OCI-LY3 (cell line): ENCODE measurements at regions not wholly inside any gene's neighbourhood (a gene's known extent, or its start where the extent isn't known, plus 50 kb on each side); places are given as distances from the start of the nearest gene placed in this dataset.

Experiments used
- H2AFZ ChIP-seq: fragments of 200-600, 300-600 bp; shearing (Covaris generic); 2 replicates; pipeline ENCODE4 v1.6.0; 2014; ENCODE audit warnings: antibody characterized with exemption, low read depth, low read length
- H3K27ac ChIP-seq: fragments of 200-600, 300-600 bp; sonication (generic); 2 replicates; pipeline ENCODE4 v1.5.1; 2014; ENCODE audit warnings: mild to moderate bottlenecking, low read length, moderate library complexity, mixed read lengths
- H3K27me3 ChIP-seq: fragments of 200-600, 300-600 bp; sonication (generic); 2 replicates; pipeline ENCODE4 v1.6.1; 2014; ENCODE audit warnings: low read depth, low read length, mixed read lengths
- H3K36me3 ChIP-seq: fragments of 200-600, 300-600 bp; sonication (generic); replicated peaks from 2 replicates; pipeline ENCODE3; 2014; ENCODE audit warnings: low read depth, low read length, mixed read lengths
- H3K4me1 ChIP-seq: fragments of 300-600, 200-600 bp; sonication (generic); 2 replicates; pipeline ENCODE4 v1.6.1; 2014; ENCODE audit warnings: low read length, mixed read lengths
- H3K4me2 ChIP-seq: fragments of 200-600, 300-600 bp; sonication (generic); 2 replicates; pipeline ENCODE4 v1.6.1; 2014; ENCODE audit warnings: low read length, mixed read lengths
- H3K4me3 ChIP-seq: fragments of 300-600, 200-600 bp; sonication (generic); 2 replicates; pipeline ENCODE4 v1.5.1; 2014; ENCODE audit warnings: antibody characterized with exemption, mild to moderate bottlenecking, low read length, moderate library complexity
- H3K79me2 ChIP-seq: fragments of 300-600, 200-600 bp; shearing (Covaris generic); 2 replicates; pipeline ENCODE4 v1.6.1; 2014; ENCODE audit warnings: mild to moderate bottlenecking, low read length, mixed read lengths
- H3K9ac ChIP-seq: fragments of 300-600, 200-600 bp; shearing (Covaris generic); 2 replicates; pipeline ENCODE4 v1.6.0; 2014; ENCODE audit warnings: mild to moderate bottlenecking, low read length, moderate library complexity
- H3K9me3 ChIP-seq: fragments of 200-600, 300-600 bp; shearing (Covaris generic); 2 replicates; pipeline ENCODE4 v1.6.1; 2014; ENCODE audit warnings: low read length, mixed read lengths; ENCODE audit not compliant: insufficient read depth
- H4K20me1 ChIP-seq: fragments of 200-600, 300-600 bp; sonication (generic); 2 replicates; pipeline ENCODE4 v1.6.1; 2016; ENCODE audit warnings: low read length, mixed read lengths; ENCODE audit not compliant: insufficient read depth
- EZH2phosphoT487 ChIP-seq: fragments of 200-600 bp; shearing (Covaris generic); IDR thresholded peaks from 2 replicates; pipeline ENCODE4 v1.6.1; 2018; ENCODE audit warnings: antibody characterized with exemption, mixed run types, low read depth
- TF ChIP-seq, protein P1 (sequence below): fragments of 200-600, 300-600 bp; sonication (generic); IDR thresholded peaks from 2 replicates; pipeline ENCODE4 v1.5.1; 2014; ENCODE audit warnings: antibody characterized with exemption, low read length, low read depth

DNA sequence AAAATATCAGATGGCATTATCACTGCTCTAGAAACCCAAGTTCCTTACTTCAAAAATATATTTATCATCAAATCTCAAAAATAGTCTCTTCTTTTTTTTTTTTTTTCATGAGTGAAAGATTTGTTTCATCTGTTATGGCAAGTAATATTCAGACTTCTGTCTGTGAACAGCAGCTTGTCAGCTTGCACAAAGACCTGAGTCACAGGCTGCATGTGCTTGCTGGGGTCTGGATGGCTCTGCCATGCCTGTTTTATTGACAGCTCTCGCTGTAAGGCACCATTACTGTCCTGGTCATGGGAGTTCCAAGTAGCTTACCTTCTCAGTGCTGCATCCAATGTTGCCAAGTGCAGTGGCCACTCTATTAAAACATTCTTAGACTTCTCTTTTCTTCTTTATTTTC, 456.4 kb downstream of the GADD45G start:
- H4K20me1 ChIP-seq, result no peaks in the 10 kb centered on the region
- H3K27me3 ChIP-seq, result 0 out of 2 replicates have a peak, but pooled peaks cover 5% of the 10 kb centered on the region
- H3K9me3 ChIP-seq, result no peaks in the 10 kb centered on the region
- TF ChIP-seq, protein P1, sequence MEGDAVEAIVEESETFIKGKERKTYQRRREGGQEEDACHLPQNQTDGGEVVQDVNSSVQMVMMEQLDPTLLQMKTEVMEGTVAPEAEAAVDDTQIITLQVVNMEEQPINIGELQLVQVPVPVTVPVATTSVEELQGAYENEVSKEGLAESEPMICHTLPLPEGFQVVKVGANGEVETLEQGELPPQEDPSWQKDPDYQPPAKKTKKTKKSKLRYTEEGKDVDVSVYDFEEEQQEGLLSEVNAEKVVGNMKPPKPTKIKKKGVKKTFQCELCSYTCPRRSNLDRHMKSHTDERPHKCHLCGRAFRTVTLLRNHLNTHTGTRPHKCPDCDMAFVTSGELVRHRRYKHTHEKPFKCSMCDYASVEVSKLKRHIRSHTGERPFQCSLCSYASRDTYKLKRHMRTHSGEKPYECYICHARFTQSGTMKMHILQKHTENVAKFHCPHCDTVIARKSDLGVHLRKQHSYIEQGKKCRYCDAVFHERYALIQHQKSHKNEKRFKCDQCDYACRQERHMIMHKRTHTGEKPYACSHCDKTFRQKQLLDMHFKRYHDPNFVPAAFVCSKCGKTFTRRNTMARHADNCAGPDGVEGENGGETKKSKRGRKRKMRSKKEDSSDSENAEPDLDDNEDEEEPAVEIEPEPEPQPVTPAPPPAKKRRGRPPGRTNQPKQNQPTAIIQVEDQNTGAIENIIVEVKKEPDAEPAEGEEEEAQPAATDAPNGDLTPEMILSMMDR, result no peak
- TF ChIP-seq EZH2phosphoT487, result no peak
- H3K4me3 ChIP-seq, result no peak overlapping the region
- no peaks in the 10 kb centered on the region for H3K36me3 ChIP-seq
- H3K79me2 ChIP-seq, result no peaks in the 10 kb centered on the region
- H3K4me1 ChIP-seq, result no peaks in the 10 kb centered on the region
- H3K27ac ChIP-seq, result no peak overlapping the region
- no peak overlapping the region for H2AFZ ChIP-seq
- no peak overlapping the region for H3K4me2 ChIP-seq
- no peak overlapping the region for H3K9ac ChIP-seq

DNA sequence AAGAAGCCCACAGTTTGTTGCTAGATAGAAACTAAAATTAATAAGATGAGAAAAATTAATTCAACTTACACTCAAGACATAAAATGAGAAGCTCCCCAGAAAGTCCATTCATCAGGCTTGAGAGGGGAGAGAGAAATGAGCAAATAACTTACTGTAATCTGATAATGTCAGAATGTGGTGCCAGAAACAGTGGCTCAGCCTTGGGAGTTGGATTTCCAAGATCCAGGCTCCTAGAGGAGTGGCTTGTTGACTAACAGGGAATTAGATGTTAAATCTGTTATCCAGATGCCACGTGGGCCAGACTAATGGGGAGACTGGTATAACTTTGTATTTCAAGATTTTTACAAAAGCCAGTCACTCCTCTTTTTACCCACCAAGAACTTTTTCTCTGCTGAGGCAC, 458.2 kb downstream of the GADD45G start:
- no peak overlapping the region for H3K4me3 ChIP-seq

DNA sequence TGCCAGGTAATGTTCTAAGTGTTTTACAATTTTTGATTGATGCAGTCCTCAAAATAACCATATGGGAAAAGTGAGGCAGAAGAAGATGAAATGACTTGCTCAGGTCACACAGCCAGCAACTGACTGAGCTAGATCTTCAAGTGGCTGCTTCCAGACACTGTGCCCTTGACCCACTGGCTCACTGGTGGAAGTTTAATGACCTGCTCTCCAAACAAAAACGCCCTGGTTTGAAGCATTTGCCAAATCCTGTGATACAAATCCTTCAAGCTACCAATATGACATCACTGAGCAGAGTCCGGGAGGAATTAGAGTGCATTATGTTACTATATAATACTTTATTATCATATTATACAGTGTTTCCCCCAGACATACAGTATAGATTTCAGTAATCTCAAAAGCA, 459.4 kb downstream of the GADD45G start:
- no peaks in the 10 kb centered on the region for H3K4me1 ChIP-seq
- H3K27ac ChIP-seq, result no peak overlapping the region
- TF ChIP-seq, protein P1, result no peak
- TF ChIP-seq EZH2phosphoT487, result no peak
- no peak overlapping the region for H3K4me3 ChIP-seq
- no peaks in the 10 kb centered on the region for H4K20me1 ChIP-seq
- H3K4me2 ChIP-seq, result no peak overlapping the region
- H3K79me2 ChIP-seq, result no peaks in the 10 kb centered on the region
- no peak overlapping the region for H3K9ac ChIP-seq
- peaks cover 22% of the 10 kb centered on the region for H3K27me3 ChIP-seq
- no peak overlapping the region for H2AFZ ChIP-seq
- H3K36me3 ChIP-seq, result no peaks in the 10 kb centered on the region
- no peaks in the 10 kb centered on the region for H3K9me3 ChIP-seq

More for the DNA sequence above, 458.2 kb downstream of the GADD45G start:
- Histone ChIP-seq H4K20me1 (no peaks in the 10 kb centered on the region), H3K27ac (no peak overlapping the region), H2AFZ (no peak overlapping the region), H3K9ac (no peak overlapping the region), H3K9me3 (no peaks in the 10 kb centered on the region), H3K36me3 (no peaks in the 10 kb centered on the region), H3K79me2 (no peaks in the 10 kb centered on the region), H3K4me2 (no peak overlapping the region), H3K4me1 (no peaks in the 10 kb centered on the region), H3K27me3 (peaks cover 10% of the 10 kb centered on the region; the same call in 1 of the 2 replicates)
- no peak for TF ChIP-seq EZH2phosphoT487
- TF ChIP-seq, protein P1, result no peak

DNA sequence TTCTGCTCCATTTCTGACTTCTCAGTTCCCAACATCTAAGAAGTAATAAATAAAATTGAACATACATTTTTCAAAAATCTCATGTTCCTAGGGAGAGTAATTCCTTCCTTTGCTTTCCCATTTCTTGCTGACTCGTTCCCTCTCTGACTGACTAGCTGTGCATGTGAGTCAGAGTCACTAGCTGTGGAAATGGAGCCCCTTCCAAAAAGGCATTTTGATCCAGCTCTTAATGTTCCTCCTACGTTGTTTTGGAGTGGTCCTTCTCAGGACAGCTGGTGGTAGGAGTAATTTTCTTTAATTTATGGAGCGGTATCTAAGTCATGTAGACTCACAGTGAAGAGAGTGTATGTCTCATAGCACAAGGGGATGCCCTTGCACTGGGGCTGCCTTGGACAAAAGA, 460.2 kb downstream of the GADD45G start:
- H2AFZ ChIP-seq, result no peak overlapping the region
- no peaks in the 10 kb centered on the region for H3K4me1 ChIP-seq
- H3K79me2 ChIP-seq, result no peaks in the 10 kb centered on the region
- no peaks in the 10 kb centered on the region for H3K36me3 ChIP-seq
- peaks cover 27% of the 10 kb centered on the region for H3K27me3 ChIP-seq
- H4K20me1 ChIP-seq, result no peaks in the 10 kb centered on the region
- H3K27ac ChIP-seq, result no peak overlapping the region
- H3K9ac ChIP-seq, result no peak overlapping the region
- no peaks in the 10 kb centered on the region for H3K9me3 ChIP-seq
- no peak overlapping the region for H3K4me2 ChIP-seq
- H3K4me3 ChIP-seq, result no peak overlapping the region
- TF ChIP-seq, protein P1, result no peak
- TF ChIP-seq EZH2phosphoT487, result no peak
